Suprapubic skin (tissue), 3 donors: ENCODE measurements at regions not wholly inside any gene's neighbourhood (a gene's known extent, or its start where the extent isn't known, plus 50 kb on each side); places are given as distances from the start of the nearest gene placed in this dataset.

ENCODE experiments used
- CTCF ChIP-seq, 2 donors: fragments of 200-600 bp in 1 of 2; fragments of 450-650 bp in 1 of 2; sonication (generic) in 1 of 2; IDR thresholded peaks; one replicate each; pipeline ENCODE4 v1.5.1; 2016 to 2019; ENCODE audit warnings: antibody characterized with exemption in 2 of 2, mild to moderate bottlenecking in 1 of 2, moderate library complexity in 1 of 2
- POLR2A ChIP-seq, 2 donors: fragments of 450-650 bp; IDR thresholded peaks; one replicate each; pipeline ENCODE4 v1.6.1; 2017; ENCODE audit warnings: antibody characterized with exemption in 2 of 2, mild to moderate bottlenecking in 2 of 2, moderate library complexity in 2 of 2

- no peak for TF ChIP-seq CTCF (IDR thresholded peaks at IDR 0.05)
- no peak for TF ChIP-seq POLR2A (IDR thresholded peaks at IDR 0.05)
Measured at GRCh38 chr6:14379568-14379967, 262.0 kb downstream of the CD83 start.
